ENCODE measurements at regions not wholly inside any gene's neighbourhood (a gene's known extent, or its start where the extent isn't known, plus 50 kb on each side); places are given as distances from the start of the nearest gene placed in this dataset.

DNA sequence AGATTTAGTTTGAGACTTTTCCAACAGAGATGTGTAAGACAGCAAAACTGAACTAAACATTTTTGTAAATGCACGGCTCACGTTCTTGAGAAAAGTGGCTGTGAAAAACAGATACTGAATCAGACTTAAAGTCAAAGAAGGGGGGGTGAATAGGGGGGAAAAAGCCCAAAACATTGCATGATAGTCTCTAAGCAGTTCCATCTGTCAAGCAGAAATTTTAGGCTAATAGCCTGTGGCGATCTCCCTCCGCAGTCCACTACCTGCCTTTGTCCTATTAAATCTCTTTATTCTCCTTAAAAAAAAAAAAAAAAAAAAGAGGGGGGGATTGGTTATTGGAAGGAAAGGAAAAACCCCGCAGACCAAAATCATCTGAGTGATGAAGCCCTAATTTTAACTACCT is 217.6 kb upstream of the NFIA start:
- no peak for TF ChIP-seq CTCF (IDR thresholded peaks at IDR 0.05)
- no peak for TF ChIP-seq POLR2A (IDR thresholded peaks at IDR 0.05)

All from thyroid gland (tissue), 4 donors.